GM12875 (cell line): ENCODE measurements at regions not wholly inside any gene's neighbourhood (a gene's known extent, or its start where the extent isn't known, plus 50 kb on each side); places are given as distances from the start of the nearest gene placed in this dataset.

Experiments used
- H3K4me3 ChIP-seq: one replicate; pipeline ENCODE4 v1.5.1; 2011; ENCODE audit warnings: low read depth, low read length, control low read depth
- CTCF ChIP-seq: IDR thresholded peaks from 2 replicates; pipeline ENCODE4 v1.5.1; 2011; ENCODE audit warnings: low read depth, mild to moderate bottlenecking, control low read depth, inconsistent platforms, low read length, moderate library complexity, borderline replicate concordance; ENCODE audit not compliant: insufficient read depth

DNA sequence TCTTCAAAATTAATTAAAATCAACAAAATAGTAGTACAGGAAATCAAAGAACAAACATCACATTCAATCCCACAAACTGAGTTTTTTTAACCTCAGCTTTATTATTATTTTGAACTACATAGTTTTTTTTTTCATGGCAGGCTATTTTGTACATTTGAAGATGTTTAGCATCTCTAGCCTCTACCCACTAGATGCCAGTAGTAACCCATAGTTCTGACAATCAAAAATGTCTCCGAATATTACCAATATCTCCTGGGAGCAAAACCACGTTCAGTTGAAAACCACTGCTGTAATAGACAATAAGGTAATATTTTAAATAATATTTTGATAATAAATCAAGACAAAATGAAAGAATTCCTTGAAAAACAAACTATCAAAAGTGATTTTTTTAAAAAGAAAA, 702.6 kb upstream of the LRRTM1 start:
- TF ChIP-seq CTCF: no peak
- H3K4me3 ChIP-seq: no peak overlapping the region

DNA sequence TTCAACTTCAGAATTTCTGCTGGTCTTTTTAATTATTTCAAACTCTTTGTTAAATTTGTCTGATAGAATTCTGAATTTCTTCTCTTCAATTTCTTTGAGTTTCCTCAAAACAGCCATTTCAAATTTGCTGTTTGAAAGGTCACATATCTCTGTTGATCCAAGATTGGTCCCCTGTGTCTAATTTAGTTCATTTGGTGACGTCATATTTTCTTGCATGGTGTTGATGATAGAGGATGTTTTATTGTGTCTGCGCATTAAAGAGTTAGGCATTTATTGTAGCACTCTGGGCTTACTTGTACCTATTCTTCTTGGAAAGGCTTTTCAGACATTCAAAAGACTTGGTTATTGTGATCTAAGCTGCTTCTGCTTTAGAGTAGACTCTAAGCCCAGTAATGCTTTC, 698.4 kb upstream of the LRRTM1 start:
- no peak for TF ChIP-seq CTCF
- H3K4me3 ChIP-seq: no peak overlapping the region

DNA sequence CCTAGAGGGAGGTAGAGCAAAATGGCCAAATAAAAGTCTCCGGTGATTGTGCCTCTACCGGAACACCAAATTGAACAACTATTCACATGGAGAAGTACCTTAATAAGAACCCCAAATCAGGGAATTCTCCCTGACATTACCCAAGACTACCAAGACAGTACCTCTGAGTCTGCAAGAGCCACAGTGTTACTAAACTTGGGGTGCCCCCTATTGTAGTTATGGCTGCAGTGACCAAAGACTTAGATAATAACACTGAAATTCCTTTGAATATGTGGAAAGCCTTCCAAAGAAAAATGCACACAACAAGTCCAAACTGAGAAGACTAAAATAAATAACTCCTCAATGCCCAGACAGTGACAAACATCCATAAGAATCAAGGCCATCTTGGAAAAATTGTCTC, 682.9 kb upstream of the LRRTM1 start:
- no peak for TF ChIP-seq CTCF
- no peak overlapping the region for H3K4me3 ChIP-seq

DNA sequence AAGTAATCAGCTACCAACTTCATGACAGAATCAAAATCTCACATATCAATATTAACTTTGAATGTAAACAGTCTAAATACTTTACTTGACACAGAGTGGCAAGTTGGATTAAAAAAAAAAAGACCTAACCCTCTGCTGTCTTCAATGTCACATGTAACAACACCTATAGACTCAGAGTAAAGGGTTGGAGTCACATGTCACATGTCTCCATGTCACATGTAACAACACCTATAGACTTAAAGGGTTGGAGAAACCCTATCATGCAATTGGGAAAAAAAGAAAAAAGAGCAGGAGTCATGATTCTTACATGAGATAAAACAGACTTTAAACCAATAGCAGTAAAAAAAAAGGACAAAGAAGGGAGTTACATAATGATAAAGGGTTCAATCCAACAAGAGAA, 665.3 kb upstream of the LRRTM1 start:
- TF ChIP-seq CTCF: no peak
- no peak overlapping the region for H3K4me3 ChIP-seq

- no peak overlapping the region for H3K4me3 ChIP-seq
- TF ChIP-seq CTCF: no peak
These were observed 663.9 kb upstream of the LRRTM1 start for GRCh38 chr2:80968450-80968849.

DNA sequence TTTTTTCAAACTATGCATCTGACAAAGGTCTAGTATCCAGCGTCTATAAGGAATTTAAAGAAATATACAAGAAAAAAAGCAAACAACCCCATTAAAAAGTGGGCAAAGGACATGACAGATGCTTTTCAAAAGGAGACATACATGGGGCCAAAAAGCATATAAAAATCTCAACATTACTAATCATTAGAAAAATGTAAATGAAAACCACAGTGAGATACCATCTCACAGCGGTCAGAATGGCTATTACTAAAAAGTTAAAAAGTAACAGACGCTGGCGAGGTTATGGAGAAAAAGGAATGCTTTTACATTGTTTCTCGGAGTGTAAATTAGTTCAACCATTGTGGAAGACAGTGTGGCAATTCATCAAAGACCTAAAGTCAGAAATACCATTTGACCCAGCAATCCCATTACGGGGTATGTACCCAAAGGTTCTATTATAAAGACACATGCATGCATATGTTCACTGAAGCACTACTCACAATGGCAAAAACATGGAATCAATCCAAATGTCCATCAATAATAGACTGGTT, 643.1 kb upstream of the LRRTM1 start:
- no peak for TF ChIP-seq CTCF
- H3K4me3 ChIP-seq: no peak overlapping the region

- TF ChIP-seq CTCF: no peak
- H3K4me3 ChIP-seq: no peak overlapping the region
These were observed 638.9 kb upstream of the LRRTM1 start for GRCh38 chr2:80943487-80943886.
